ENCODE measurements at regions not wholly inside any gene's neighbourhood (a gene's known extent, or its start where the extent isn't known, plus 50 kb on each side); places are given as distances from the start of the nearest gene placed in this dataset.

DNA sequence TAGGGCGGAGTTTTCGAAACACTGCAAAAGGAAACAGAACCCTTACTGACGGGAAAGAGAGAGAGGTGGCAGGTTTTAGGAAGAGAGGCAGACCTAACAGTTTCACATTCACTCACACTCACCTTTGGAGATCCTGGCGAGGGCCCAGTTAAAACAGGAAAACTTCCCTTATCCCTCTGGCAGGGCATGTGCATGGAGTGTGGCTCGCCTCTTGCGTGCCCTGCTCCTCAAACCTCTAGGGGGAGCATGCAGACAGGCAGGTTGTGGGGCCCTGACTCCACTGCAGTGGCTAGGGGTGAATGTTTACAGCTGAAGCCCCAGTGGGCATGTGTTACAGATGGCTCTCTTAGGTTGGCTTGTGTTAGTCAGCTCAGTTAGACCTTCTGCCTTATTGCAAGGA, 451.5 kb downstream of the UBE2NL start:
- TF ChIP-seq, protein P1, sequence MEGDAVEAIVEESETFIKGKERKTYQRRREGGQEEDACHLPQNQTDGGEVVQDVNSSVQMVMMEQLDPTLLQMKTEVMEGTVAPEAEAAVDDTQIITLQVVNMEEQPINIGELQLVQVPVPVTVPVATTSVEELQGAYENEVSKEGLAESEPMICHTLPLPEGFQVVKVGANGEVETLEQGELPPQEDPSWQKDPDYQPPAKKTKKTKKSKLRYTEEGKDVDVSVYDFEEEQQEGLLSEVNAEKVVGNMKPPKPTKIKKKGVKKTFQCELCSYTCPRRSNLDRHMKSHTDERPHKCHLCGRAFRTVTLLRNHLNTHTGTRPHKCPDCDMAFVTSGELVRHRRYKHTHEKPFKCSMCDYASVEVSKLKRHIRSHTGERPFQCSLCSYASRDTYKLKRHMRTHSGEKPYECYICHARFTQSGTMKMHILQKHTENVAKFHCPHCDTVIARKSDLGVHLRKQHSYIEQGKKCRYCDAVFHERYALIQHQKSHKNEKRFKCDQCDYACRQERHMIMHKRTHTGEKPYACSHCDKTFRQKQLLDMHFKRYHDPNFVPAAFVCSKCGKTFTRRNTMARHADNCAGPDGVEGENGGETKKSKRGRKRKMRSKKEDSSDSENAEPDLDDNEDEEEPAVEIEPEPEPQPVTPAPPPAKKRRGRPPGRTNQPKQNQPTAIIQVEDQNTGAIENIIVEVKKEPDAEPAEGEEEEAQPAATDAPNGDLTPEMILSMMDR (IDR thresholded peaks at IDR 0.05; ENCODE audit: poor library complexity, severe bottlenecking): no peak
- TF ChIP-seq POLR2AphosphoS5 (IDR thresholded peaks at IDR 0.05): no peak

All from neural cell (in vitro differentiated cells).